ENCODE measurements at regions not wholly inside any gene's neighbourhood (a gene's known extent, or its start where the extent isn't known, plus 50 kb on each side); places are given as distances from the start of the nearest gene placed in this dataset.

GRCh38 chr7:15972862-15973275 is 286.4 kb upstream of the MEOX2 start:
- Mint-ChIP-seq H3K9me3 (ENCODE audit: insufficient read depth) (no peaks in the 10 kb centered on the region), H3K27ac (no peak overlapping the region), H3K4me1 (ENCODE audit: low read depth) (peaks cover under 1% of the 10 kb centered on the region), H3K4me3 (no peak overlapping the region), H3K27me3 (ENCODE audit: low read depth) (no peaks in the 10 kb centered on the region), H3K36me3 (ENCODE audit: low read depth) (no peaks in the 10 kb centered on the region)
- ATAC-seq = no peak
- ChIA-PET POLR2A (no interaction called here), CTCF (no interaction called here)
- DNase-seq = no peak

DNA sequence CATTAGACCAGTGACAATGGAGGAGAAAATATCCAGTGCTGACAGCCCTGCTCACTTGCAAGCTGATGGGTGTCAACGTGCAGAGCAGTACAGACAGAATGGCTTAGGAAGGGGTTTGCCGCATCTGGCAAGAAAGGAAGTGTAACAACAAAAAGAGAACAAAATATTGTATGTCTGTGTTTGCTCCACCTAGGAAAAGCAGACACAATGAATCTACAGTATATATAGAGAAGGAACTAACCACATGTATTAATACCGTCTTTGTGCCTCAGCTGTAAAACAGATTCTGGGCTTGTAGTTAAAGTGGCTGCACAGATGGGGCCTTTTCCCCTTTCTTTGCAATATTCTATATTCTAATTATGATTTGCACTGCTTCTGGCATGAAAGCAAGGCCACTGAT is 281.1 kb upstream of the MEOX2 start:
- no peak overlapping the region for H3K4me3 Mint-ChIP-seq
- ATAC-seq (no peak), DNase-seq (no peak)
- POLR2A ChIA-PET = no interaction called here
- CTCF ChIA-PET = no interaction called here
- H3K4me1 Mint-ChIP-seq (ENCODE audit: low read depth) = no peaks in the 10 kb centered on the region
- H3K36me3 Mint-ChIP-seq (ENCODE audit: low read depth) = no peaks in the 10 kb centered on the region
- no peak overlapping the region for H3K27ac Mint-ChIP-seq
- no peaks in the 10 kb centered on the region for H3K27me3 Mint-ChIP-seq (ENCODE audit: low read depth)
- H3K9me3 Mint-ChIP-seq (ENCODE audit: insufficient read depth) = no peaks in the 10 kb centered on the region

- Mint-ChIP-seq H3K27ac (no peak overlapping the region), H3K9me3 (ENCODE audit: insufficient read depth) (no peaks in the 10 kb centered on the region), H3K4me3 (no peak overlapping the region), H3K27me3 (ENCODE audit: low read depth) (no peaks in the 10 kb centered on the region), H3K36me3 (ENCODE audit: low read depth) (no peaks in the 10 kb centered on the region), H3K4me1 (ENCODE audit: low read depth) (no peaks in the 10 kb centered on the region)
- ChIA-PET POLR2A (no interaction called here), CTCF (no interaction called here)
- ATAC-seq (no peak), DNase-seq (no peak)
These were observed 280.6 kb upstream of the MEOX2 start for GRCh38 chr7:15967121-15967520.

DNA sequence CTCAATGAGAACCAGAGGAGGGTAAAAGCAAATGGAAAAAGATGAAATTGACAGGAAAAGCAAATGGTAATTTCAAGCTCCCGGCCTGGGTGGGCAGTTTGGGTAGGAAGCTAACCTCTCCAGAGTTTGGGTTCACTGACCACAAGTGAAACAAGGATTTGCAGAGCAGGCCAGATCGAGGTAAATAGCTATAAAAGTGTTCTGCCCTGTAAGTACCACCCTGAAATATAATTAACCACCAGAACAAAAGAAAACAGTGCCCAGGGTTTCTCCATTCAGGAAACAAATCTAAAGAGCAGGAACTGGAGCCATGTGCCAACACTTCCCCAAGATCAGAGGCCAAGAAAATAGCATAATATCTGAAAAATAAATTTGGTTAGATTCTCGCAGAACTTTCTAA is 276.7 kb upstream of the MEOX2 start:
- Mint-ChIP-seq H3K27me3 (ENCODE audit: low read depth) (no peaks in the 10 kb centered on the region), H3K4me1 (ENCODE audit: low read depth) (no peaks in the 10 kb centered on the region), H3K9me3 (ENCODE audit: insufficient read depth) (peaks cover 8% of the 10 kb centered on the region), H3K27ac (no peak overlapping the region), H3K4me3 (no peak overlapping the region), H3K36me3 (ENCODE audit: low read depth) (no peaks in the 10 kb centered on the region)
- ChIA-PET POLR2A (no interaction called here), CTCF (no interaction called here)
- ATAC-seq (no peak), DNase-seq (no peak)

GRCh38 chr7:15954671-15955354 is 268.3 kb upstream of the MEOX2 start:
- DNase-seq (no peak), ATAC-seq (no peak)
- Mint-ChIP-seq H3K4me1 (ENCODE audit: low read depth) (no peaks in the 10 kb centered on the region), H3K4me3 (no peak overlapping the region), H3K36me3 (ENCODE audit: low read depth) (no peaks in the 10 kb centered on the region), H3K27ac (no peak overlapping the region), H3K9me3 (ENCODE audit: insufficient read depth) (peaks cover 13% of the 10 kb centered on the region), H3K27me3 (ENCODE audit: low read depth) (no peaks in the 10 kb centered on the region)
- ChIA-PET CTCF (no interaction called here), POLR2A (no interaction called here)

DNA sequence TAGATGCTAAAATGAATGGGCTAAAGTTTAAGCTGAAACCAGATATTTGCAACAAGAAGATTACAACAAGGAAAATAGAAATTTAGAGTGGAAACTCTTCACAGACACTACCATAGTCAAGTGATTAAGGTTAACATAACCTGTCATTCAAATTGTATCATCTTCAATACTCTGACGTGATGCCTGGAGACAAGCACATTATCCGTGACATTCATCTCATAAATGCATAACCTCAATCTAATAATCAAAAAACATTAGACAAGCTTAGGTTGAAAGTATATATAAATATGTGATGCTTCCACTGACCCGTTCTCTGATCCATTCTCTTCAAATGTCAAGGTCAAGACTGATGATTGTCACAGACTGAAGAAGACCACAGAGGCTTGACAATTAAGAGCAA is 263.8 kb upstream of the MEOX2 start:
- no peak for ATAC-seq
- no peak overlapping the region for H3K4me3 Mint-ChIP-seq
- no peak overlapping the region for H3K27ac Mint-ChIP-seq
- POLR2A ChIA-PET = no interaction called here
- no peaks in the 10 kb centered on the region for H3K4me1 Mint-ChIP-seq (ENCODE audit: low read depth)
- no peaks in the 10 kb centered on the region for H3K27me3 Mint-ChIP-seq (ENCODE audit: low read depth)
- H3K9me3 Mint-ChIP-seq (ENCODE audit: insufficient read depth) = peaks cover 7% of the 10 kb centered on the region
- no peak for DNase-seq
- CTCF ChIA-PET = no interaction called here
- no peaks in the 10 kb centered on the region for H3K36me3 Mint-ChIP-seq (ENCODE audit: low read depth)

GRCh38 chr7:15947754-15948153 is 261.3 kb upstream of the MEOX2 start:
- no peak for ATAC-seq
- no peak overlapping the region for H3K27ac Mint-ChIP-seq
- H3K4me3 Mint-ChIP-seq = no peak overlapping the region
- POLR2A ChIA-PET = no interaction called here
- no peaks in the 10 kb centered on the region for H3K36me3 Mint-ChIP-seq (ENCODE audit: low read depth)
- H3K27me3 Mint-ChIP-seq (ENCODE audit: low read depth) = no peaks in the 10 kb centered on the region
- CTCF ChIA-PET = no interaction called here
- H3K9me3 Mint-ChIP-seq (ENCODE audit: insufficient read depth) = peaks cover 7% of the 10 kb centered on the region
- no peak for DNase-seq
- H3K4me1 Mint-ChIP-seq (ENCODE audit: low read depth) = no peaks in the 10 kb centered on the region

GRCh38 chr7:15938115-15938514 is 251.6 kb upstream of the MEOX2 start:
- ChIA-PET CTCF (no interaction called here), POLR2A (no interaction called here)
- H3K27me3 Mint-ChIP-seq (ENCODE audit: low read depth) = no peaks in the 10 kb centered on the region
- H3K4me3 Mint-ChIP-seq = no peak overlapping the region
- no peak overlapping the region for H3K27ac Mint-ChIP-seq
- DNase-seq (no peak), ATAC-seq (no peak)
- H3K9me3 Mint-ChIP-seq (ENCODE audit: insufficient read depth) = peaks cover 6% of the 10 kb centered on the region
- no peaks in the 10 kb centered on the region for H3K4me1 Mint-ChIP-seq (ENCODE audit: low read depth)
- no peaks in the 10 kb centered on the region for H3K36me3 Mint-ChIP-seq (ENCODE audit: low read depth)

DNA sequence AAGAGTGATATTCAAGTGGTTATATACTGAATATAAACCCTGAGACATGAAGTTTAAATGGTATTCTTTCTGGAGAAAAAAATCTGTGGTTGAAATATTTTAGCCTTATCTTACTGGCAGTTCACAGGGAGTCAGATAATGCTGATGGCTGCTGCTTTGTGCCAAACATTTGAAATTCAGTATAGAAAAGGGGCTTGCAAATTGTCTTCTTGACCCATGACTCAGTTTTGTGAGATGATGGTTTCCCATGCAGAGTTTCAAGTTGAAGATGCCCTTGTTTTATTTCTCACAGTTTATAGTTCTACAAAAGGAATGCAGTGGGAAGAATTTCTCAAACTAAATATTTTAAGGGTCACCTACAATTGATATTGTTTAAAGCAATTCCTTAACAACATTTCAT is 251.1 kb upstream of the MEOX2 start:
- CTCF ChIA-PET = no interaction called here
- Mint-ChIP-seq H3K36me3 (ENCODE audit: low read depth) (no peaks in the 10 kb centered on the region), H3K9me3 (ENCODE audit: insufficient read depth) (peaks cover 6% of the 10 kb centered on the region), H3K27ac (no peak overlapping the region), H3K4me3 (no peak overlapping the region), H3K27me3 (ENCODE audit: low read depth) (no peaks in the 10 kb centered on the region), H3K4me1 (ENCODE audit: low read depth) (no peaks in the 10 kb centered on the region)
- ATAC-seq (no peak), DNase-seq (no peak)
- POLR2A ChIA-PET = no interaction called here

DNA sequence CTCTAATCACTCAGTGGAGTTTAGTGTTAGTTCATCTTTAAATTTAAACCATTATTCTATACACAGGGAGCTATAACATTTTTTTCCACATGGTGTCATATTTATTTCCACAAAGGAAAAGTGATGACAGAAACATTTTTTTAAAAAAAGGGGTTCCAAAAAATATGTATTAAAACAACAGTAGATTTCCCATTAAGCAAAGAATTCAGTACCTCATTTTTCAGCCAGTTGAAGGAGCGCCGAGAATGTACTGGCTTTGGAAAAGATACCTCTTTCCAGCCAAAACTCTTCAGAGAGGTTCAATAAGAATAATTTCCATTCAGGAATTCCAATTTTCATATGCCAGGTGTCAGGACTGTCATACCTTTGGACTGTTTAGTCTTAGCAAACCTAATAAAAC is 250.5 kb upstream of the MEOX2 start:
- DNase-seq = no peak

DNA sequence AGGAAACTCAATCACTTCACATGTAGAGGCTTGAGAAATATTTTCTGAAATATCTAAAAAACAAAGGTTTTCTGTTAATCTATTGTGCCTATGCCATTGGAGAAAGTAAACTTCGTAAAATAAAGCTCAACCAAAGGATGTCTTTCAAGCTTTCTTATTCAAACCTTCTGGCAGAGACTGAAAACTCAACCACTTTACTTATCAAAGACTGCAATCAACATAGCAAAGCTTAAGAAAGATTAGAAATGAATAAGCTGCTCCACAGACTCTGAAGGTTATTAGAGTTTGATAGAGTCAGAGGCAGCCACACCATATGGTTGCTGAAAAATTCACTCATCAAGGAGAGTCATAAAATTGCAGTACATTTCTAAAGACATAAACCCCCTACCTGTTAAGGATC is 245.8 kb upstream of the MEOX2 start:
- Mint-ChIP-seq H3K4me1 (ENCODE audit: low read depth) (no peaks in the 10 kb centered on the region), H3K9me3 (ENCODE audit: insufficient read depth) (no peaks in the 10 kb centered on the region), H3K27ac (no peak overlapping the region), H3K4me3 (no peak overlapping the region), H3K27me3 (ENCODE audit: low read depth) (no peaks in the 10 kb centered on the region), H3K36me3 (ENCODE audit: low read depth) (no peaks in the 10 kb centered on the region)
- ChIA-PET CTCF (no interaction called here), POLR2A (no interaction called here)
- ATAC-seq = no peak
- DNase-seq = no peak

More for the DNA sequence above, 250.5 kb upstream of the MEOX2 start:
- H3K36me3 Mint-ChIP-seq (ENCODE audit: low read depth) = no peaks in the 10 kb centered on the region
- H3K4me3 Mint-ChIP-seq = no peak overlapping the region
- no peak overlapping the region for H3K27ac Mint-ChIP-seq
- CTCF ChIA-PET = no interaction called here
- no peaks in the 10 kb centered on the region for H3K27me3 Mint-ChIP-seq (ENCODE audit: low read depth)
- ATAC-seq = no peak
- no peaks in the 10 kb centered on the region for H3K4me1 Mint-ChIP-seq (ENCODE audit: low read depth)
- POLR2A ChIA-PET = no interaction called here
- H3K9me3 Mint-ChIP-seq (ENCODE audit: insufficient read depth) = peaks cover 6% of the 10 kb centered on the region

DNA sequence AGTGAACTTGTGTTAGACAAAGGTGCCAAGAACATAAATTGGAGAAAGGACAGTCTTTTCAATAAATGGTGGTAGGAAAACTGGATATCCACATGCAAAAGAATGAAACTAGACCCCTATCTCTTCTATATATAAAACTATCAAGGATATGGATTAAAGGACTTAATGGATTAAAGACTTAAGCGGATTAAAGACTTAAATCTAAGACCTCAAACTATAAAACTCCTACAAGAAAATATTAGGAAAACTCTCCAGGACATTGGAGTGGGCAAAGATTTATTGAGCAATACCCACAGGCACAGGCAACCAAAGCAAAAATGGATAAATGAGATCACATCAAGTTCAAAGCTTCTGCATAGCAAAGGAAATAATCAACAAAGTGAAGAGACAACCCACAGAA is 242.9 kb upstream of the MEOX2 start:
- ChIA-PET POLR2A (no interaction called here), CTCF (no interaction called here)
- Mint-ChIP-seq H3K27ac (no peak overlapping the region), H3K4me3 (no peak overlapping the region), H3K9me3 (ENCODE audit: insufficient read depth) (peaks cover 6% of the 10 kb centered on the region), H3K36me3 (ENCODE audit: low read depth) (no peaks in the 10 kb centered on the region), H3K4me1 (ENCODE audit: low read depth) (no peaks in the 10 kb centered on the region), H3K27me3 (ENCODE audit: low read depth) (no peaks in the 10 kb centered on the region)
- ATAC-seq = no peak
- no peak for DNase-seq

GRCh38 chr7:15925608-15926007 is 239.1 kb upstream of the MEOX2 start:
- no peaks in the 10 kb centered on the region for H3K36me3 Mint-ChIP-seq (ENCODE audit: low read depth)
- H3K27me3 Mint-ChIP-seq (ENCODE audit: low read depth) = no peaks in the 10 kb centered on the region
- DNase-seq (no peak), ATAC-seq (no peak)
- no peak overlapping the region for H3K4me3 Mint-ChIP-seq
- no peak overlapping the region for H3K27ac Mint-ChIP-seq
- no peaks in the 10 kb centered on the region for H3K4me1 Mint-ChIP-seq (ENCODE audit: low read depth)
- POLR2A ChIA-PET = no interaction called here
- CTCF ChIA-PET = no interaction called here
- peaks cover 13% of the 10 kb centered on the region for H3K9me3 Mint-ChIP-seq (ENCODE audit: insufficient read depth)

All from activated CD8-positive, alpha-beta T cell treated with anti-CD3 and anti-CD28 coated beads, Interleukin-2, amount 10 ng/mL, durations not matched to agents 7 days and 5 days (primary cell).